AG09319 (cell line): ENCODE measurements at regions not wholly inside any gene's neighbourhood (a gene's known extent, or its start where the extent isn't known, plus 50 kb on each side); places are given as distances from the start of the nearest gene placed in this dataset.

Source experiments
- DNase-seq: peaks from one replicate; pipeline ENCODE4 v3.0.0-alpha.2; 2010; ENCODE audit warnings: low read depth; ENCODE audit errors: extremely low read depth
- TF ChIP-seq, protein P1 (sequence below): IDR thresholded peaks from 2 replicates; pipeline ENCODE4 v1.5.1; 2011; ENCODE audit warnings: low read depth, mild to moderate bottlenecking, inconsistent platforms, low read length, moderate library complexity

DNA sequence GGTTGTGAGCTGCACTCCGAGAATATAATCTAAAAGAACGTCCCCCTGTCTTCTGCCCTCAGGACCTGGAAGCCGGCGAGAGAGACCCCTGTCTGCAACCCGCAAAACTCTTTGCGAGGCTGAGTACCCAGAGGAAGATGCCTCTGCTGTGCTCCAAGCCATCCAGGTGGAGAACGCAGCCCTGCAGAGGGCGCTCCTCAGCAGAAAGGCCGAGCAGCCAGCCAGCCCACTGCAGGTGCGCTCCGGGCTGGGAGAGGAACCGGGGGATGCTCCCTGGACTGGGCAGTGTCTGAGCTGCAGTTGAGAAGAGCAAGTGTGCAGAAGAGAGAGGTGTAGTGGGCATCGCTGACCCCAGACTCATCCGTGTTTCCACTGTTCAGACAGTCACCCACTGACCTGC lies 148.3 kb downstream of the KATNIP start:
- no peak for DNase-seq
- TF ChIP-seq, protein P1, sequence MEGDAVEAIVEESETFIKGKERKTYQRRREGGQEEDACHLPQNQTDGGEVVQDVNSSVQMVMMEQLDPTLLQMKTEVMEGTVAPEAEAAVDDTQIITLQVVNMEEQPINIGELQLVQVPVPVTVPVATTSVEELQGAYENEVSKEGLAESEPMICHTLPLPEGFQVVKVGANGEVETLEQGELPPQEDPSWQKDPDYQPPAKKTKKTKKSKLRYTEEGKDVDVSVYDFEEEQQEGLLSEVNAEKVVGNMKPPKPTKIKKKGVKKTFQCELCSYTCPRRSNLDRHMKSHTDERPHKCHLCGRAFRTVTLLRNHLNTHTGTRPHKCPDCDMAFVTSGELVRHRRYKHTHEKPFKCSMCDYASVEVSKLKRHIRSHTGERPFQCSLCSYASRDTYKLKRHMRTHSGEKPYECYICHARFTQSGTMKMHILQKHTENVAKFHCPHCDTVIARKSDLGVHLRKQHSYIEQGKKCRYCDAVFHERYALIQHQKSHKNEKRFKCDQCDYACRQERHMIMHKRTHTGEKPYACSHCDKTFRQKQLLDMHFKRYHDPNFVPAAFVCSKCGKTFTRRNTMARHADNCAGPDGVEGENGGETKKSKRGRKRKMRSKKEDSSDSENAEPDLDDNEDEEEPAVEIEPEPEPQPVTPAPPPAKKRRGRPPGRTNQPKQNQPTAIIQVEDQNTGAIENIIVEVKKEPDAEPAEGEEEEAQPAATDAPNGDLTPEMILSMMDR = peak; percentile 19

DNA sequence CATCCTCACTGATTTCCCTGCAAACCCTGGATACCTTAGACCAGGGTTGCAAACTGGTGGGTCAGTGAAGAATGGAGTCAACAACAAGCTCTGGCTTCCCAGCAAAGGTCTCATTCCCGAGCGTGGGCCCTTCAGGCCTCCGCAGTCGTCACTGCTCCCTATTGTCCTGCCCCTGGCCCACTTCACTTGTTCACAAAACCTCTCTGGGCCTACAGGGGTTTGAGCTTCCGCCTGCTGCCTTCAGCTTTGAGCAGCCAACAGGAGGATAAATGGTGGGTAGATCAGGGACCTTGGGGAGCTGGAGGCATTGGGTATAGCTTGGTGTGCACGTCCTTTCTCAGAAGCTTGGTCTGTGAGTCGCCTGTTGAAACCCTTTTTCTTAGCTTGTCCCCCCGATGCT lies 148.8 kb downstream of the KATNIP start:
- DNase-seq = no peak
- TF ChIP-seq, protein P1 = no peak

DNA sequence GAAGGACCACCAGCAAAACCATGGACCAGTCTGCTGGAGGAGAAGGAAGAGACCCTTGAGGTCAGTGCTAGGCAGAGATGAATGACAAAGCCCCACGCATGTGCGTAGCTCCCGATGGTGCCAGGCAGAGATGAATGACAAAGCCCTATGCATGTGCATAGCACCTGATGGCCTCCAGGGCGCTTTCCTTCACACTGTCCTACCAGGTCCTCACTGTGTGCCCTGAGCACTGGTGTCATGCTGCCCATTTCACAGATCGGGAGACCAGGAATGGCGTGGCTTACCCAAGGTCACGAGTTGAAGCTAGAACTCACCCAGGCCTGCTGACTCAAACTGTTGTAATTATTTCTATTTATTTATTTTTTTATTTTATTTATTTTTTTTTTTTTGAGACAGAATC lies 149.6 kb downstream of the KATNIP start:
- TF ChIP-seq, protein P1 = no peak

DNA sequence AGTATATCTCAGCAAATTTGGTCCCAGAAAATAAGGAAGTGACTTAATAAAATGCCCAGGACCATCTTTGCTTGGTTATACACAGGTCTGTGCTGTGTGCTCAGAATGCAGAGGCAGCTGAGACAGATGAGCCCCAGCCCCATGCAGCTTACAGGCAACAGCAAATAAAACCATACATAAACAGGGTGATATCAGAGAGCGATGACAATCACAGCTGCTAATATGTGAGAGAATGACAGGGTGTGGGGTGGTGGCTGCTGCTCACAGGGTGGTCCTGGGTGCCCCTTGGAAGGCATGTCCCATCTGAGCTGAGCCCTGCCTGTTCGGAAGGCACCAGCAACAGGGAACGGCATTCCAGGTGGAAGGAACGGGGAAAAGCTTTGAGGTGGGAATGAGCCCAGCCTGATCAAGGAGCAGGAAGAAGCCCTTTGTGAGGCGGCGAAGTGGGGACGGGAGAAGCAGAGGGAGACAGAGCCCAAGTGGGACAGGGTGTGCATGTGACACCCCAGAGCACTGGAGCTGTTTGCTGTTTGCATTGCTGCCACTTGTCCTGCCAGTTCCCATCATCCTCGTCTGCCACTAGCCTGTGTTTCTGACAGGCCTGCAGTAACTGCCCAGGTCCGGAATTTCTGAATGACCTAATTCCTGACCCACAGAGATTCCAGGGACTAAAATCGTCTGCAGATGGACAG lies 150.5 kb downstream of the KATNIP start:
- no peak for DNase-seq
- TF ChIP-seq, protein P1 = no peak

More for the DNA sequence above, 149.6 kb downstream of the KATNIP start:
- DNase-seq = no peak

DNA sequence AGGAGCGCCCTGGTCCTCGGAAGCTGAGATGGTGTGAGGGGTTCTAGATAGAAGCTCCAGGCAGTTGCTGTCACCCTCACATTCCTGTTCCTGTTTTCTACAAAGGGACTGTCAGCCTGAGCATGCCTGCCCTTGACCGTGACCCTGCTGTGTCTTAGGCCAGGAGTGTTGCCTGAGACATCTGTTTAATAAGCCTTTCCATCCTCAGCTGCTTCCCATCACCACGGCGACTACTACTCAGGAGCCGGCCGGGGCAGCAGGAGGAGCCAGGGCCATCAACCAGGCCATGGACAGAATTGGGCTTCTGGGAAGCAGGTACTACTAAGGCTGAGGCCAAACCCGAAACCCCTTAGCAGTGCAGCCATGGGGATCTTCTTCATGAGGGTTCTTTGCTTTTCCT lies 151.4 kb downstream of the KATNIP start:
- TF ChIP-seq, protein P1 = no peak
- no peak for DNase-seq

DNA sequence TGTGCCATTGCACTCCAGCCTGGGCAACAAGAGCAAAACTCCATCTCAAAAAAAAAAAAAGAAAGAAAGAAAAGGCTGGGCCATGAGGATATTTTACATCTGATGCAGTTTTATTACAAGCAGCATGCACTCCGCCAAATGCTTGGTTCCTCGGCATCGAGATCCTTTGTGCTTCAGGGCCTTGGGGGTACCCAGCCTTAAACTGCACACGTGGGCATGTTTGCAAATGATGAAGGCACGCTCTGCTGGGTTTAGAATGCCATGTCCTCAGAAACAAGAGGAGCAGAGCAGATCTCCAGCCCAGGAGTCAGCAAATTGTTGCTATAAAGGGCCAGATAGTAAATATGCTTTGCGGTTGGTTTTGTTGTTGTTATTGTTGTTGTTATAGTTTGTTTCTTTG lies 153.2 kb downstream of the KATNIP start:
- TF ChIP-seq, protein P1 = no peak
- no peak for DNase-seq

DNA sequence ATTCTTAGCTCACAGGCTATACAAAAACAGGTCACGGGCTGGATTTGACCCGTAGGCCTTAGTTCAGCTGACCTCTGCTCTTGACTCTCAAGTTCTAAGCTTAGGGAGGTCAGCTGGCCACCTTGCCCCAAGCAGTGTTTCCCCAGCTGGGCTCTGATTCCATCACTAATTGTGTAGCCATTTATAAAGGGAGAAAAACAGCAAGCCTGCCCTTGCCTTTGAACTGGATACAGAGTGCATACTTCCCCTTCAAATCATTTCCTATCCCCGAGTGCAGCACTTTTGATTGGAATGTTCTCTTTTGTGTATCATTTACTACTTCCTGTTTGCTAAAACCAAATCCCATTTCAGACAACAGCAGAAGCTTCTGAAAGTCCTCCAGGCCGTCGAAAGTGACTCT lies 153.6 kb downstream of the KATNIP start:
- no peak for DNase-seq
- TF ChIP-seq, protein P1 = no peak
